ENCODE measurements at regions not wholly inside any gene's neighbourhood (a gene's known extent, or its start where the extent isn't known, plus 50 kb on each side); places are given as distances from the start of the nearest gene placed in this dataset.

GRCh38 chr7:17521437-17521836 is 223.0 kb downstream of the AHR start:
- peak; percentile 70 for DNase-seq (ENCODE audit: low spot score)

DNA sequence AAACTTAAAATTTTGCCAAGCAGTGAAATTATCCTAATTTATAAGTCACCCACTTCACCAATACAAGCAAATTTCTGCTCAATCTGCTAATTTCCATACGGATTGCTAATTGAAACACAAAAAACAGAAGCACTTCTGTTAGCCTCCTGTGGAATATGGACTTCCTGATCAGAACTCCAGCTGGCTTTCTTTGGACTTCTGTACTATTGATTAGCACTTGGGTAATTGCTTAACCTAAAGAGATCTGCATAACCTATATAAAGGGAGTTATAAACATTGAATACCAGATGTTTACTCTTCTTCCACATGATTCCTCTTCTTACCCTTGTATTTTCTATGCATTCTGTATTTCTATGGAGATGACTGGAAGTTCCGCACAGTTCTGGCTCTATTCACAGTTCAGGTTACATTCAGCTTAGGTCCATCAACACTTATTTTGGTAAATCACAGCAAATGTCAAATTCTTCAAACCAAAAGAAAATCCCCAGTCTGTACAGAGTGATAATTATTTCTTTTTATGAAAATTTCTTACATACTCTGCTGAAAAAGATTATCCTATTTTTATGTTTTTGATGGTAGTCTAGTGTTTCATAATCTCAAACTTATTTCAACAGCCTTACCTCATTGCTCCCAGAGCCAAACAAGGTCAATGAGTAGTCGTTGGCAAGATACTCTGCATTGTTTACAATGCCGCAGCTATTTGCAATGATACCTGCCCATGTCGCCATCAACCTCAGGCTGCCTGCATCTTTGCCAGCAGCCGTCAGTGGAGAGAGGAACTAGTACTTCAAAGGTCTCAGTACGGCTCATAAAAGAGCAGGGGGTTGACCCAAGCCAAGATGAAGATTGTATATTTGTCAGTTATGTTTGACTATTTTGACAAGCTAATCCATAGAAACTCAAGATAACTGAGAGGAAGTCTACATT is 225.6 kb downstream of the AHR start:
- DNase-seq (ENCODE audit: low spot score) = no peak

DNA sequence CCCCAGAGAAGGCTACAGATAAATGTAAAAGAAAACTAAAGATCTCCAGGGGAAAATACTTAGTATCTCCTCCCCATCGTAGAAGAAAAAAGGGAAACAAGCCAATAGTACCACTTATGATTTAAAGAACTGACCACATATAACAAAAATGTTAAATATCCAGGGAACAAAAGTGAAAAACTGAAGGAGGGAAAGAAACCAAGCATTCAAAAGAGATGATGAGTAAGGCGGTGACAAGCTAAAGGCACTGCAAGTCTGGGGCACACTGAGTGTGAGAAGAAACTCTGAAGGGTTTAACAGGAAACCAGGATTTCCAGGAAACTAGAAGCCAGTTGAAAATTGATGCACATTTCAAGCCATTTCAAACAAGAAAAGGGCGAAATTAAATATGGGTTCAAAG is 226.3 kb downstream of the AHR start:
- no peak for DNase-seq (ENCODE audit: low spot score)

DNA sequence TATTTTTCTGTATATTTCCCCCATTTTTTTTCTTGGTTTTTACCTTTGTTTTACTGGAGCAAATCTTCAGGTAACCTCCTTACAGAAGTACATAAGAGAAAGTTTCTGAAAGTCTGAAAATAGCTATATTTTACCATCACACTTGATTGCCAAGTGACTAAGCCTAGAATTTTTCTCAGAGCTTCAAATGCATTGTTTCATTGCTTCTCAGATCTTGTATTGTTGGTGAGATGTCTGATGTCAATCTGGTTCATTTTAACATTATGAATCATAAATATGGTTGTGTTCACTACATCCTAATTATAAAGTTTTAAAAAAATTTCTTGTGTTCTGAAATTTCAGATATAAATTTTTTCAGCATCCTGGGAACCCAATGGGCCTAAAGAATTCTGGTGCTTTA is 228.2 kb downstream of the AHR start:
- DNase-seq (ENCODE audit: low spot score) = peak; percentile 16

DNA sequence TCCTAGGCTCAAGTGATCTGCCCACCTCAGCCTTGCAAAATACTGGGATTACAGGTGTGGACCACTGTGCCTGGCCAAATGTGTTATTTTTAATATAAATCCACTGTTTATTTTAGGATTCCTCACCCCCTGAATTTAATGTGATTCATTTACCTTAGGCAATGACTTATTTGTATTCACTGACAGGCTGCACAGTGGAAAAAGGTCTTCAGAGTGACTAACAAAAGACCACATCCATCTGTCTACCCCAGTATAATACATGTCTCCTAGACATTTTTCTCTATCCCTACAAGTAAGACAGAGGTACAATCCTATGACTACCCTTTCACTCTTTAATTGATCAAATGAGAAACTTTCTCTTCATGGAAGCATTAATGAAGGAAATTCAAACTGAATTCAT is 230.2 kb downstream of the AHR start:
- DNase-seq (ENCODE audit: low spot score) = no peak

- no peak for DNase-seq (ENCODE audit: low spot score)
Observed at GRCh38 chr7:17530244-17530643, 231.8 kb downstream of the AHR start.

- DNase-seq (ENCODE audit: low spot score) = no peak
Observed at GRCh38 chr7:17530741-17531421, 232.4 kb downstream of the AHR start.

DNA sequence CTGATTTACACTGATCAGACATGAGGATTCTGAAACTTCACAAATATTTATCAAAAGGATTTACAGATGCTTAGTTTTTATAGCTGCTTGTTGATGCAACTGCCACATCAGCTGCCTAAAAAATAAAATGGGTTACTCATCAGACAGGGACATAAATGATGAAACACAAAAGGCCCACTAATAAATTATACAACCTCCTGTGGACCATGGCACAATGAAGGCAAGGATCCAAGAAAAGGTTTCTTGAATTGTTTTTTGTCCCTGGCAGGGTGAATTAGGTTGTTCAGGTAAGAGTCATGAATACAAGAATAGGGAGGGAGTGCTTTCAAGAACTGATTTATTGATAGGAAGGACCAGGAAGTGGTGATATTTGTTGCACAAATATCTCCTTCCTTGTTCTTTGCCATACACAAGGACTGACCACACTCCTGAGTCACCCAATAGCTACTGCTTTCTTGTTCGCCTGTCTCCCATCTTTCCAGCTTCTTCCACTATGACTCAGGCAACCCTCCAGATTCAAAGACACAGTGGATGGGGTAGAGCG is 234.5 kb downstream of the AHR start:
- peak; percentile 42 for DNase-seq (ENCODE audit: low spot score)

GRCh38 chr7:17534348-17534747 is 235.9 kb downstream of the AHR start:
- DNase-seq (ENCODE audit: low spot score) = no peak

- no peak for DNase-seq (ENCODE audit: low spot score)
Observed at GRCh38 chr7:17535776-17536175, 237.3 kb downstream of the AHR start.

- DNase-seq (ENCODE audit: low spot score) = no peak
Observed at GRCh38 chr7:17544401-17544800, 245.9 kb downstream of the AHR start.

GRCh38 chr7:17545348-17545747 is 246.9 kb downstream of the AHR start:
- DNase-seq (ENCODE audit: low spot score) = no peak

GRCh38 chr7:17546189-17546588 is 247.7 kb downstream of the AHR start:
- no peak for DNase-seq (ENCODE audit: low spot score)

- peak; percentile 38 for DNase-seq (ENCODE audit: low spot score)
Observed at GRCh38 chr7:17546592-17546991, 248.1 kb downstream of the AHR start.

DNA sequence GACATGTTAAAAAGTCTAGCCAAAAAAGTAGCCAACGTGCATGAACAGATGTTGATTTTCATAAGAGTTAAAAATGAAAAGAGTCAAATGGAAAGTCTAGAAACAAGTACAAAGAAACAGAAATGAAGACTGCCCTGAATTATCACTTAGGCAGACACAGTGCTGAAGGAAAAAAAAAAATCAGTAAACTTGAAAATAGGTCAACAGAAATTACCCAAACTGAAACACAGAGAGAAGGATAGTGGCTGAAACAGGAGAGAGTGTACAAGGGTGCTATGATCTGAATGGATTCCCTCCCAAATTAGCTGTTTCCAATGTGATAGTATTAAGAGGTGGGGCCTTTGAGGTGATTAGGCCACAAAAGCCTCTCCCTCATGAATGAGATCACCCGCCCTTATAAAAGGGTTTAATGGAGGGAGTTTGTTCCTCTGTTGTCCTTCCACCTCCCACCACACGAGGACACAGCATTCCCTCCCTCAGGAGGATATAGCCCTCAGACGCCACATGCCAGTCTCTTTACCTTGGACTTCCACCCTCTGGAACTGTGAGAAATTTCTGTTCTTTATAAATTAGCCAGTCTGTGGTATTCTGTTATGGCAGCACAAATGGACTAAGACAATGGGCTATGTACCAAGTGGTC is 249.7 kb downstream of the AHR start:
- DNase-seq (ENCODE audit: low spot score) = no peak

DNA sequence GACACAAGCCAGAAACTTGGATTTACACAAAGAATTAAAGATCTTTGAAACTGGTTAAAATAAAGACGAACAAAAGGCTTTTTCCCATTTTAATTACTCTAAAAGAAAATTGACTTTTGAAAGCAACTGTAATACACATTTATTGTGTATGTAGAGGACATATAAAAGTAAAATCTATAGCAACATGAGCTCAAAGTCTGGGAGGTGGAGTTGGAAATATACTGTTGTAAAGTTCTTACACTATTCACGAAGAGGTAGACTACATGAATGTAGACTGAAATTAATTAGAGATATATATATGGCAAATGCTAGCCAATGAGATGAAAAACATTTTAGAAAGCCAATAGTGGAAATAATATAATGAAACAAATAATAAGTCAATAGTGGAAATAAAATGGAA is 251.0 kb downstream of the AHR start:
- no peak for DNase-seq (ENCODE audit: low spot score)

GRCh38 chr7:17552373-17552772 is 253.9 kb downstream of the AHR start:
- no peak for DNase-seq (ENCODE audit: low spot score)

DNA sequence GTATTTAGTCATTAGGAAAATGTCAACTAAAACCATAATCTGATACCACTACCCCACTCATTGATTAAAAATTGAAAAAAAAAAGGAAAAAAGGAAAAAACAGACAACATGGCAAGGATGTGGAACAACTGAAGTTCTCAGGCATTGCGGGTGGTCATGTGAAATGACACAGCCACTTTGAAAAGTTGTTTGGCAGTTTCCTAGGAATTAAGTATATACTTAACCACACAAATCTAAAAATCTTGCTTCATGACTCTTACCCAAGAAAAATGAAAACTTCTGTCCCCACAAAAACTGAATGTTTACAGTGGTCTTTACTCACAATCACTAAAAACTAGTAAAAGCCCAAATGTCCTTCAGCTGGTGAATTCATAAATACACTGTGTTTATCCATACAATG is 254.5 kb downstream of the AHR start:
- no peak for DNase-seq (ENCODE audit: low spot score)

DNA sequence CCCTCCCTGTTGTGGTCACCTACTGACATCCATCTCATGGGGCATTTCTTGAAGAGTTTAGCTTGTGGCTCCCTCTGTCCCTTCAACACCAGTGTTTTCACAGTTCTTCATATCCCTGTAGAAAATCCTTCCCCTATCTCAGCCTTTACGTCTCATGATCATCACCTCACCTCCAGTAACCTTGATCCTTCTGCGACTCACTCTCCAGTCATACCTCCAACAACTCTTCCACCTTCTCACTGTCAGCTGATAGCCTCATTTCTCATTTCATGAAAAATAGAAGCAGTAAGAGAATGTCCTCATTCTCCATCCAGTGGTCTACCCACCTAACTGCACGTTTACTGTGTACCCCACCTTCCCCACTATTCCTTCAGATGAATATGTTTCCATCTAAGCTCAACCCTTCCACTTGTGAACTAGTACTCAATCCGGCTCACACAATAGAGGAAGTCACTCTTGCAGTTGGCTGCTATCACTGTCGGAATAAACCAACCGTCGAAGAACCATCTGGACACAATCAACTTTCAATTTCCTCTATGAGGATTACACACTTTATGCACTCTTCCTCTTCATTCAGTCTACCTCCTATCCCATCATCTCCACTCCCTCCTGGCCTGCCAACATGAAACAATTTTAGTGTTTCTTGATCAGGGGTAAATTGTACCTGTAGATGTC is 256.0 kb downstream of the AHR start:
- DNase-seq (ENCODE audit: low spot score) = no peak

- no peak for DNase-seq (ENCODE audit: low spot score)
Observed at GRCh38 chr7:17556247-17556956, 257.9 kb downstream of the AHR start.

- DNase-seq (ENCODE audit: low spot score) = no peak
Observed at GRCh38 chr7:17557251-17557671, 258.8 kb downstream of the AHR start.
